ENCODE measurements at regions not wholly inside any gene's neighbourhood (a gene's known extent, or its start where the extent isn't known, plus 50 kb on each side); places are given as distances from the start of the nearest gene placed in this dataset.

GRCh38 chr9:106072421-106072820 lies 378.1 kb downstream of the TMEM38B start:
- no peak for DNase-seq
- intact Hi-C loops (cut with DNase I; ENCODE audit: low total_unique reads) (no loop called here), in situ Hi-C loops (cut with MboI; ENCODE audit: low pct_ligation_motif_present in 1 of 4, low pct_unique_long_range_greater_than_20kb in 1 of 4, low sequenced_read_pairs in 3 of 4) (no loop called here)
- Histone ChIP-seq H3K4me1 (no peaks in the 10 kb centered on the region), H3K4me3 (no peak overlapping the region), H3K9me3 (no peaks in the 10 kb centered on the region), H3K27ac (no peak overlapping the region), H3K27me3 (no peaks in the 10 kb centered on the region), H3K36me3 (no peaks in the 10 kb centered on the region)
- WGBS, 2 donors (ENCODE audit: low coverage in 1 of 2): 60 to 67% methylated on average over 1 of the region's 1 CpG
- TF ChIP-seq CTCF (IDR thresholded peaks at IDR 0.05) (no peak), POLR2AphosphoS5 (IDR thresholded peaks at IDR 0.05) (no peak), EP300 (IDR thresholded peaks at IDR 0.05; ENCODE audit: low read depth) (no peak), POLR2A (IDR thresholded peaks at IDR 0.05) (no peak)

GRCh38 chr9:106074006-106074405 lies 379.7 kb downstream of the TMEM38B start:
- WGBS, 2 donors (ENCODE audit: low coverage in 1 of 2): 55 to 70% methylated on average over 1 of the region's 1 CpG
- intact Hi-C loops (cut with DNase I; ENCODE audit: low total_unique reads) (no loop called here), in situ Hi-C loops (cut with MboI; ENCODE audit: low pct_ligation_motif_present in 1 of 4, low pct_unique_long_range_greater_than_20kb in 1 of 4, low sequenced_read_pairs in 3 of 4) (no loop called here)
- Histone ChIP-seq H3K27me3 (no peaks in the 10 kb centered on the region), H3K4me1 (no peaks in the 10 kb centered on the region), H3K4me3 (no peak overlapping the region), H3K36me3 (no peaks in the 10 kb centered on the region), H3K9me3 (no peaks in the 10 kb centered on the region), H3K27ac (no peak overlapping the region)
- no peak for DNase-seq
- TF ChIP-seq POLR2A (IDR thresholded peaks at IDR 0.05) (no peak), CTCF (IDR thresholded peaks at IDR 0.05) (no peak), POLR2AphosphoS5 (IDR thresholded peaks at IDR 0.05) (no peak), EP300 (IDR thresholded peaks at IDR 0.05; ENCODE audit: low read depth) (no peak)

- no peaks in the 10 kb centered on the region for H3K27me3 ChIP-seq
- no peaks in the 10 kb centered on the region for H3K9me3 ChIP-seq
- WGBS, 2 donors (ENCODE audit: low coverage in 1 of 2): 86 to 88% methylated on average over 3 of the region's 3 CpGs
- no peak overlapping the region for H3K4me3 ChIP-seq
- intact Hi-C loops (cut with DNase I; ENCODE audit: low total_unique reads) (no loop called here), in situ Hi-C loops (cut with MboI; ENCODE audit: low pct_ligation_motif_present in 1 of 4, low pct_unique_long_range_greater_than_20kb in 1 of 4, low sequenced_read_pairs in 3 of 4) (no loop called here)
- no peak for TF ChIP-seq POLR2A (IDR thresholded peaks at IDR 0.05)
- TF ChIP-seq EP300 (IDR thresholded peaks at IDR 0.05; ENCODE audit: low read depth): no peak
- no peak for TF ChIP-seq POLR2AphosphoS5 (IDR thresholded peaks at IDR 0.05)
- TF ChIP-seq CTCF (IDR thresholded peaks at IDR 0.05): no peak
- no peaks in the 10 kb centered on the region for H3K4me1 ChIP-seq
- no peak for DNase-seq
- no peaks in the 10 kb centered on the region for H3K36me3 ChIP-seq
- H3K27ac ChIP-seq: no peak overlapping the region
These were observed 381.1 kb downstream of the TMEM38B start for GRCh38 chr9:106075236-106075959.

GRCh38 chr9:106075960-106076327 lies 381.6 kb downstream of the TMEM38B start:
- WGBS, 2 donors (ENCODE audit: low coverage in 1 of 2): 67 to 72% methylated on average over 1 of the region's 1 CpG
- TF ChIP-seq CTCF (IDR thresholded peaks at IDR 0.05) (no peak), POLR2A (IDR thresholded peaks at IDR 0.05) (no peak), POLR2AphosphoS5 (IDR thresholded peaks at IDR 0.05) (no peak), EP300 (IDR thresholded peaks at IDR 0.05; ENCODE audit: low read depth) (no peak)
- intact Hi-C loops (cut with DNase I; ENCODE audit: low total_unique reads): no loop called here

More at GRCh38 chr9:106075960-106076327, 381.6 kb downstream of the TMEM38B start:
- no peaks in the 10 kb centered on the region for H3K36me3 ChIP-seq
- H3K9me3 ChIP-seq: no peaks in the 10 kb centered on the region
- no peak for DNase-seq
- in situ Hi-C loops (cut with MboI; ENCODE audit: low pct_ligation_motif_present in 1 of 4, low pct_unique_long_range_greater_than_20kb in 1 of 4, low sequenced_read_pairs in 3 of 4): no loop called here
- H3K4me1 ChIP-seq: no peaks in the 10 kb centered on the region
- no peak overlapping the region for H3K27ac ChIP-seq
- no peak overlapping the region for H3K4me3 ChIP-seq
- no peaks in the 10 kb centered on the region for H3K27me3 ChIP-seq
